ENCODE measurements at regions not wholly inside any gene's neighbourhood (a gene's known extent, or its start where the extent isn't known, plus 50 kb on each side); places are given as distances from the start of the nearest gene placed in this dataset.

- POLR2A ChIA-PET: no interaction called here
- no peak for TF ChIP-seq ZNF416 (tag by site-specific recombination; IDR thresholded peaks at IDR 0.05)
- Histone ChIP-seq H3K4me3 (ENCODE audit: low read depth, low read length) (no peak overlapping the region), H3K36me3 (ENCODE audit: control insufficient read depth in 2 of 2, insufficient read depth in 1 of 2, low read length in 2 of 2) (no peaks in the 10 kb centered on the region), H3K4me1 (ENCODE audit: control insufficient read depth, insufficient read depth, low read length) (no peaks in the 10 kb centered on the region), H3K9me3 (ENCODE audit: control insufficient read depth, insufficient read depth, low read depth, low read length) (no peaks in the 10 kb centered on the region), H3K27ac (ENCODE audit: extremely low read depth, low read depth, low read length) (no peak overlapping the region)
- CTCF ChIA-PET: interaction anchor here (0.7 to 1.3 kb wide), 3 partner anchors 9 to 1444 kb away, joined by 3 to 6 read pairs (median 3); no protein-coding TSS in a partner anchor
Measured at GRCh38 chr6:71721642-71722041, 164.7 kb upstream of the RIMS1 start.

DNA sequence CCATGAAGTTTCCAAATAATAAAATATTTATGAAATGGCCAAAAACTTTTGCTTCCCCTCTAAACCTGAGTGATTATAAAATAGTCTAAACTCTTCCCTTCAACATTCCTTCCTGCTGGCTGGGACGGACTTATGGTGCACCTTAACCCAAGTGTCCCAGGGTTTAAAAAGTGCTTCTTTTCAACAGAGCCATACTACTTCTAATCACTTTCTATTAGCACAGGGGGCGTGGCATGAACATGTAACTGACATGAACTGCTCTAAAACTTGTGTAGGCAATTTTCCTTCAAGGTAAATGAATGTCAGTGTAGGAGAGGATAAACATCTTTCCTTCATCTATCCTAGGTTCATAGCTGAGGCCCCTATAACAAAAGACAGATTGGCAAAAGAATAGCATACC lies 163.6 kb upstream of the RIMS1 start:
- ChIA-PET POLR2A (no interaction called here), CTCF (interaction anchor here (0.6 kb wide), 1 partner anchor 25 kb away, joined by 3 read pairs; no protein-coding TSS in a partner anchor)
- Histone ChIP-seq H3K27ac (ENCODE audit: extremely low read depth, low read depth, low read length) (no peak overlapping the region), H3K36me3 (ENCODE audit: control insufficient read depth in 2 of 2, insufficient read depth in 1 of 2, low read length in 2 of 2) (no peaks in the 10 kb centered on the region), H3K4me3 (ENCODE audit: low read depth, low read length) (no peak overlapping the region), H3K9me3 (ENCODE audit: control insufficient read depth, insufficient read depth, low read depth, low read length) (no peaks in the 10 kb centered on the region), H3K4me1 (ENCODE audit: control insufficient read depth, insufficient read depth, low read length) (no peaks in the 10 kb centered on the region)
- no peak for TF ChIP-seq BCL11A (tag by site-specific recombination; IDR thresholded peaks at IDR 0.05; ENCODE audit: low read depth)
- TF ChIP-seq ZSCAN30 (tag by site-specific recombination; IDR thresholded peaks at IDR 0.05): no peak
- no peak for TF ChIP-seq ZFP69B (tag by site-specific recombination; IDR thresholded peaks at IDR 0.05)
- TF ChIP-seq ZBTB11 (tag by site-specific recombination; conservative IDR thresholded peaks at IDR 0.05; ENCODE audit: low read depth): no peak
- TF ChIP-seq ZFHX2 (tag by site-specific recombination; conservative IDR thresholded peaks at IDR 0.05): no peak
- TF ChIP-seq, protein P1, sequence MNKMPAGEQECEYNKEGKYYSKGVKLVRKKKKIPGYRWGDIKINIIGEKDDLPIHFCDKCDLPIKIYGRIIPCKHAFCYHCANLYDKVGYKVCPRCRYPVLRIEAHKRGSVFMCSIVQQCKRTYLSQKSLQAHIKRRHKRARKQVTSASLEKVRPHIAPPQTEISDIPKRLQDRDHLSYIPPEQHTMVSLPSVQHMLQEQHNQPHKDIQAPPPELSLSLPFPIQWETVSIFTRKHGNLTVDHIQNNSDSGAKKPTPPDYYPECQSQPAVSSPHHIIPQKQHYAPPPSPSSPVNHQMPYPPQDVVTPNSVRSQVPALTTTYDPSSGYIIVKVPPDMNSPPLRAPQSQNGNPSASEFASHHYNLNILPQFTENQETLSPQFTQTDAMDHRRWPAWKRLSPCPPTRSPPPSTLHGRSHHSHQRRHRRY (tag by site-specific recombination; IDR thresholded peaks at IDR 0.05): no peak
- TF ChIP-seq ZNF623 (tag by site-specific recombination; IDR thresholded peaks at IDR 0.05): no peak
- TF ChIP-seq ZNF521 (tag by site-specific recombination; IDR thresholded peaks at IDR 0.05): no peak
- no peak for TF ChIP-seq IKZF3 (tag by site-specific recombination; IDR thresholded peaks at IDR 0.05)
- TF ChIP-seq GLIS1 (tag by site-specific recombination; IDR thresholded peaks at IDR 0.05): no peak

DNA sequence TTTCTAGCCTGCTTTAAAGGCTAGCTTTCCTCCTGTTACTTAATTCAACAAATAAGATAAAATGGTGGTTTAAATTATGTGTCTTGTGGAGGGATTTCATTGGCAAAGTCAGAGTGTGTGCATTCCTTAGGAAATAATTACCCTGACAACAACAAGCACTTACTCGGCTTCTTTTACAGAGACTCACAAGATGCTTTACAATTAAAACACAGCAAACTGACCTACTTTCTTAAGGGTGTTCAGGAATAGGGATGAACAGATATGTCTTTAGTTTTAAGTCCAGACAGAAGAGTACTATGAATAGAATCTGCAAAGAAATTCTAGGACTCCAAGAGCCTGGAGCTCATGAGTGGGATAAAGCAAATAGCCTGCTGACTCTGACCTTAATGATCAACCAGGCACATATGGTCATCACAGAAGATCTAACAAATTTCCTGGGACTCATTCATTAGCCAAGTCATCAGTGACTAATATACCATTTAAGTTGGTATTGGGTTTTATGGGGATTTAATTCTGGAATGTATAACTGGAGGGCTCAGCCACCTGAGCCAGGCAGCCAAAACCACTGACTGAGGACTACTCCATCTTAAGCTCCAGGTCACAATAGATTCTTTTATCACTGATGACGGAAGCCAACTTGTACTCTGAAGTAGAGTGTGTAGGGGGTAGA lies 161.8 kb upstream of the RIMS1 start:
- Histone ChIP-seq H3K9me3 (ENCODE audit: control insufficient read depth, insufficient read depth, low read depth, low read length) (no peaks in the 10 kb centered on the region), H3K36me3 (ENCODE audit: control insufficient read depth in 2 of 2, insufficient read depth in 1 of 2, low read length in 2 of 2) (no peaks in the 10 kb centered on the region), H3K4me1 (ENCODE audit: control insufficient read depth, insufficient read depth, low read length) (no peaks in the 10 kb centered on the region), H3K27ac (ENCODE audit: extremely low read depth, low read depth, low read length) (no peak overlapping the region), H3K4me3 (ENCODE audit: low read depth, low read length) (no peak overlapping the region)
- POLR2A ChIA-PET: no interaction called here
- CTCF ChIA-PET: no interaction called here
- TF ChIP-seq ZSCAN18 (tag by site-specific recombination; IDR thresholded peaks at IDR 0.05): no peak
- TF ChIP-seq, protein P1 (tag by site-specific recombination; IDR thresholded peaks at IDR 0.05): no peak
- TF ChIP-seq ZNF76 (tag by site-specific recombination; IDR thresholded peaks at IDR 0.05; ENCODE audit: borderline replicate concordance, low read depth): no peak
- no peak for TF ChIP-seq ZNF292 (tag by site-specific recombination; IDR thresholded peaks at IDR 0.05; ENCODE audit: borderline replicate concordance, low read depth)
- TF ChIP-seq MYNN (tag by site-specific recombination; IDR thresholded peaks at IDR 0.05; ENCODE audit: borderline replicate concordance): no peak
- no peak for TF ChIP-seq ZNF600 (tag by site-specific recombination; IDR thresholded peaks at IDR 0.05)
- no peak for TF ChIP-seq WT1 (tag by site-specific recombination; IDR thresholded peaks at IDR 0.05)
- TF ChIP-seq, protein P2, sequence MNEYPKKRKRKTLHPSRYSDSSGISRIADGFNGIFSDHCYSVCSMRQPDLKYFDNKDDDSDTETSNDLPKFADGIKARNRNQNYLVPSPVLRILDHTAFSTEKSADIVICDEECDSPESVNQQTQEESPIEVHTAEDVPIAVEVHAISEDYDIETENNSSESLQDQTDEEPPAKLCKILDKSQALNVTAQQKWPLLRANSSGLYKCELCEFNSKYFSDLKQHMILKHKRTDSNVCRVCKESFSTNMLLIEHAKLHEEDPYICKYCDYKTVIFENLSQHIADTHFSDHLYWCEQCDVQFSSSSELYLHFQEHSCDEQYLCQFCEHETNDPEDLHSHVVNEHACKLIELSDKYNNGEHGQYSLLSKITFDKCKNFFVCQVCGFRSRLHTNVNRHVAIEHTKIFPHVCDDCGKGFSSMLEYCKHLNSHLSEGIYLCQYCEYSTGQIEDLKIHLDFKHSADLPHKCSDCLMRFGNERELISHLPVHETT (tag by site-specific recombination; IDR thresholded peaks at IDR 0.05): no peak
- no peak for TF ChIP-seq ZNF211 (tag by site-specific recombination; IDR thresholded peaks at IDR 0.05; ENCODE audit: low read depth)
- TF ChIP-seq ZNF747 (tag by site-specific recombination; IDR thresholded peaks at IDR 0.05): no peak
- no peak for TF ChIP-seq ZNF658 (tag by site-specific recombination; IDR thresholded peaks at IDR 0.05)
- TF ChIP-seq ZNF626 (tag by site-specific recombination; IDR thresholded peaks at IDR 0.05): no peak
- TF ChIP-seq ZNF776 (tag by site-specific recombination; IDR thresholded peaks at IDR 0.05; ENCODE audit: borderline replicate concordance): no peak
